ENCODE measurements at regions not wholly inside any gene's neighbourhood (a gene's known extent, or its start where the extent isn't known, plus 50 kb on each side); places are given as distances from the start of the nearest gene placed in this dataset.

DNA sequence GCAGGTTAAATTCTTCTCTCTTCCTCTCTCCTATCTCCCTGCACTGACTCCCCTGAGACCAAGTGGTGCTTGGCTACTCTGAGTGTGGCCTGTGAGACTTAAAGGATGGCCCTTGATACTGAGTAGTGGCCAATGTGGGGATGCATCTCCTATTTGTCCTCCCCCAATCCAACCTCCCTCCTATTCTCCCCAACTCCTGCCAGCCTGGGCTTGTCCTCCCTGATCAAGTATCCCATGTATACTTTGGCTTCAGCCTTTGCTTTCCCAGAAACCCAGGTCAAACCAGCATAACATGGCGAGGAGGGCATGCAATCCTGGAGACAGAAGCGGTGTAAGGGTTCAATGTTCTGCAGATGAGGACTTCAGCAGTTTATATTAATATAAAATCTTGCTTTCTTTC lies 77.9 kb upstream of the GRB10 start:
- no peak for TF ChIP-seq POLR2A (IDR thresholded peaks at IDR 0.05)
- no peak for TF ChIP-seq CTCF (IDR thresholded peaks at IDR 0.05 in 4 of 5, conservative IDR thresholded peaks at IDR 0.05 in 1 of 5)

Data from gastrocnemius medialis (tissue), 4 donors.